WERI-Rb-1 (cell line): ENCODE measurements at regions not wholly inside any gene's neighbourhood (a gene's known extent, or its start where the extent isn't known, plus 50 kb on each side); places are given as distances from the start of the nearest gene placed in this dataset.

Source experiments
- DNase-seq: peaks from one replicate; pipeline ENCODE4 v3.0.0-alpha.2; 2020
- H3K27ac ChIP-seq: fragments of 250-450 bp; sonication (Bioruptor Pico); 2 replicates; pipeline ENCODE4 v1.5.1; 2020; ENCODE audit warnings: mild to moderate bottlenecking, moderate library complexity
- H3K27me3 ChIP-seq: fragments of 250-450 bp; sonication (Bioruptor Pico); 2 replicates; pipeline ENCODE4 v1.5.1; 2021; ENCODE audit warnings: mild to moderate bottlenecking, low read depth, moderate library complexity; ENCODE audit not compliant: insufficient read depth, severe bottlenecking
- H3K36me3 ChIP-seq: fragments of 250-450 bp; sonication (Bioruptor Pico); 2 replicates; pipeline ENCODE4 v1.5.1; 2020; ENCODE audit warnings: mild to moderate bottlenecking, moderate library complexity
- H3K4me3 ChIP-seq: 2 replicates; pipeline ENCODE4 v1.5.1; 2011; ENCODE audit warnings: low read depth, mild to moderate bottlenecking, control low read depth, low read length
- H3K9me3 ChIP-seq: fragments of 250-450 bp; sonication (Bioruptor Pico); 2 replicates; pipeline ENCODE4 v1.5.1; 2021; ENCODE audit warnings: mild to moderate bottlenecking, moderate library complexity; ENCODE audit not compliant: severe bottlenecking
- TF ChIP-seq, protein P1 (sequence below): IDR thresholded peaks from 2 replicates; pipeline ENCODE4 v1.5.1; 2011; ENCODE audit warnings: low read depth, mild to moderate bottlenecking, control low read depth, inconsistent platforms, low read length

DNA sequence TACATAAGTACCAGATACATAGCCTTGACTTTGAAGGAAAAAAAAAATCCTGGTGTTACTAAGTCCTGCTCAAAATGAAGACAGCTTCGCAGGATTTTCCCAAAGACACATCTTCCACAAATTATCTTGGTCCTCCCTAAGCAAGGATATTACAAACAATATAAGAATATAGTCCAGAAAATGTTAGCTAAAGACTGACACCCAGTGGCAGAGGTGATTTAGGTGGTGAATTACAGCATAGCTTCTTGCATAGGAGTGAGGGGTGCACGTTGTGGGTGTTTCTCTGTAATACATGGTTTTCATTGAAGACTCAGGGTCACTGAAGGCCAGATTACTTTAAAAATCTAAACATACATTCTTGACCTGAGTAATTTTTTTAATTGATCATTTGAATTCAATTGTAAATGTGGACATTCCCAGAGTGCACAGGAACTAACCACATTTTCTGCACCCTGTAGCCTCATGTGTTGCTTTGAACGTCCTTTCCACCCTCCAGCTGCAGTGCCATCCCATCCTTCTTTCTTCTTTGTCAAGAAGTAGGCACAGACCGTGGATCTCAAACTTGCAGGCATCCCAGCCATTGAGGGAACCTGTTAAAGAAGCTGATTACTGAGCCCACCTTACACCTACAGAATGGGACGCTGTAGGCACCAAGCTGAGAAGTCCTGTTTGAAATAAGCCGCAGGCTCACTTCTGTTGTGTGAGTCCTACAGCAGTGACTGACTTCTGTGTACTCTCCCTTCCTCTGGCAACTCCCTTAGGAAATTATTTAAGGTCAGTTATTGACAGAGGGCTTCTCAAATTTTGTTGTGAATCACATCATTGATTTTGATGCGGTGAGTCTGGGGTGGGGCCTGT is 102.6 kb downstream of the PERP start:
- H3K36me3 ChIP-seq, result no peaks in the 10 kb centered on the region
- TF ChIP-seq, protein P1, sequence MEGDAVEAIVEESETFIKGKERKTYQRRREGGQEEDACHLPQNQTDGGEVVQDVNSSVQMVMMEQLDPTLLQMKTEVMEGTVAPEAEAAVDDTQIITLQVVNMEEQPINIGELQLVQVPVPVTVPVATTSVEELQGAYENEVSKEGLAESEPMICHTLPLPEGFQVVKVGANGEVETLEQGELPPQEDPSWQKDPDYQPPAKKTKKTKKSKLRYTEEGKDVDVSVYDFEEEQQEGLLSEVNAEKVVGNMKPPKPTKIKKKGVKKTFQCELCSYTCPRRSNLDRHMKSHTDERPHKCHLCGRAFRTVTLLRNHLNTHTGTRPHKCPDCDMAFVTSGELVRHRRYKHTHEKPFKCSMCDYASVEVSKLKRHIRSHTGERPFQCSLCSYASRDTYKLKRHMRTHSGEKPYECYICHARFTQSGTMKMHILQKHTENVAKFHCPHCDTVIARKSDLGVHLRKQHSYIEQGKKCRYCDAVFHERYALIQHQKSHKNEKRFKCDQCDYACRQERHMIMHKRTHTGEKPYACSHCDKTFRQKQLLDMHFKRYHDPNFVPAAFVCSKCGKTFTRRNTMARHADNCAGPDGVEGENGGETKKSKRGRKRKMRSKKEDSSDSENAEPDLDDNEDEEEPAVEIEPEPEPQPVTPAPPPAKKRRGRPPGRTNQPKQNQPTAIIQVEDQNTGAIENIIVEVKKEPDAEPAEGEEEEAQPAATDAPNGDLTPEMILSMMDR, result peak; percentile 27; the same call in 1 of the 2 replicates
- no peaks in the 10 kb centered on the region for H3K27me3 ChIP-seq
- peak; percentile 16 for DNase-seq
- H3K9me3 ChIP-seq, result no peaks in the 10 kb centered on the region
- H3K4me3 ChIP-seq, result no peak overlapping the region
- H3K27ac ChIP-seq, result no peak overlapping the region

DNA sequence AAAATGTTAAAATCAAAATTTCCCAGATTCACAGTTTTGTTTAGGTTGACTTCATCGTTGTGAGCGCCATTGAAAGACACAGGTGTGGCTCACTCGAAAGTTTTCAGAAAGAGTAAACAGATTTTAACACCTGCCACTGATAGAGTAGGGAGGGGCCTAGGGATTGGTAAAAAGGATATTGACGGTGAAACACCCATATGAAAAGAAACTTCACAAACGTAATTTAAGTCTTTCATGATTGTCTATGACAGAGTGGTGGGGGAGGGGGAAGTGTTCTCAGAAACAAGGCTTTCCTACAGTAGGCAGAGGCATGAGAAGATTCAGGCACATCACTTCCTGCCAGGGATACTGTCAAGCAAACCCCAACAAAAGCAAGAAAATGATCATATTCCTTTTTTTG is 101.4 kb downstream of the PERP start:
- no peak for DNase-seq
- H3K4me3 ChIP-seq, result no peak overlapping the region
- no peaks in the 10 kb centered on the region for H3K27me3 ChIP-seq
- TF ChIP-seq, protein P1, result no peak
- no peak overlapping the region for H3K27ac ChIP-seq
- no peaks in the 10 kb centered on the region for H3K36me3 ChIP-seq
- no peaks in the 10 kb centered on the region for H3K9me3 ChIP-seq

DNA sequence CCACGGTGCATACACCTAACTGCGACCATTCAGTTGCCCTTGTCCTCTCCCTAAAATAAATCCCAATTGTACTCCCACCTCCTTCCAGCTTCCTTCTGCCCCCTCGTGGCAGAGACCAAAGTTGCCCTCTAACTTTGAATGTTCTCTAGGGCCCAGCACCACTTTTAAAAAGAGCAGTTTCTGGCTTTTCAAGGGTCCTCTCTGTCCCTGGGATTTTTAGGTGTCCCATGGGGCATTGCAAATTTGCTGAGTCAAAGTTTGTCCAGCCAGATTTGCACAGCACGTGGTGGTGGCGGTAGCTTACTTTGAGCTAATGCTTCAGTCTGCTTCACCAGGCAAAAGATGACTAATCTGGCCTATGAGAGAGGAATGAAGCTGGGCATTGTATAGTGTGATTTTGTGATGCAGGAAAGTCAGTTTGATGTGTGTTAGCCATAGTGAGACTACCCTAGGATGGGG is 100.2 kb downstream of the PERP start:
- H3K36me3 ChIP-seq, result no peaks in the 10 kb centered on the region
- DNase-seq, result peak; percentile 25
- H3K27me3 ChIP-seq, result no peaks in the 10 kb centered on the region
- TF ChIP-seq, protein P1, result peak; percentile 54
- no peak overlapping the region for H3K27ac ChIP-seq
- H3K9me3 ChIP-seq, result no peaks in the 10 kb centered on the region
- no peak overlapping the region for H3K4me3 ChIP-seq

DNA sequence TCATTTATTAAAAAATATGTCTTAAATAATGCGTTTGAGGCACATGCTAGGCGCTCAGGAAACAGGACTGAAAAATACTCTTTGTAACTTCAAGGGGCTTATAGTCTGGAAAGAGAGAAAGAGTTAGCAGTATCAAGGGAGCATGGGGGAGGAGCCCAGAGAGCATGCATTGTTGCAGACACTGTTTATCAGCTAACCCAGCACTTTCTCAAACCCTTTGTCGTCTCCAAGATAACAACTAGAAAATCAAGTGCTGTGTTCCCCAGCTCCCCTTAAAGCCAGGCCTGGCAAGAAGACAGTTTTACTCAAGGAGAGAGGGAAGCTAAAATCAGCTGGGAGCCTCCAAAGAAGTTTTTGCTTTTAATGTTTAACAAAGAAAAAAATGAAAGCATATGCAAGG is 98.4 kb downstream of the PERP start:
- Histone ChIP-seq H3K27me3 (no peaks in the 10 kb centered on the region), H3K9me3 (no peaks in the 10 kb centered on the region), H3K4me3 (no peak overlapping the region), H3K27ac (no peak overlapping the region), H3K36me3 (no peaks in the 10 kb centered on the region)
- no peak for DNase-seq
- TF ChIP-seq, protein P1, result no peak

DNA sequence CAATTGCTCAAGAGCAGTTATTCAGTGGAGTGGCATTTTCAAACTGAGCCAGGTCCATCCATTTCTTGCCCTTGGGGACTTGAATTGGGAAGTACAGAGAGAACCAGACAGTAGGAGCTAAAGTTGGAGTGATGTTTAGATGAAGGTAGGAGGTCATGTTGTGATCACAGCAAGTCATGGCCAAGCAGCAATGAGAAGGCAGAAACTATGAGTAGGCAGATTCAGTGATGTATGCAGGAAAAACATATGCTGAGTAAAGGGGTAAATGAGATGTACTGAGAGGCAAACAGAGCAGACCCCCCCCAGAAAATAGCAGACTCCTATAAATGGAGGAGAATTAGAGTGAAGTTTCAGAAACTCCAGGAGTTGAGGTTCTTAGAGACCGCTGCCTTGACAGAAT is 95.8 kb downstream of the PERP start:
- TF ChIP-seq, protein P1, result no peak
- DNase-seq, result no peak
- H3K4me3 ChIP-seq, result no peak overlapping the region
- H3K9me3 ChIP-seq, result no peaks in the 10 kb centered on the region
- H3K27ac ChIP-seq, result no peak overlapping the region
- no peaks in the 10 kb centered on the region for H3K36me3 ChIP-seq
- no peaks in the 10 kb centered on the region for H3K27me3 ChIP-seq
